HG02870 (cell line): ENCODE measurements at regions not wholly inside any gene's neighbourhood (a gene's known extent, or its start where the extent isn't known, plus 50 kb on each side); places are given as distances from the start of the nearest gene placed in this dataset.

Experiments
- ATAC-seq: cut with Tn5 transposase; IDR thresholded peaks from one replicate; pipeline ENCODE4 v1.9.1; 2021; ENCODE audit warnings: mild to moderate bottlenecking, moderate library complexity; ENCODE audit not compliant: unreplicated experiment

- no peak for ATAC-seq
These were observed 146.5 kb downstream of the SYK start for GRCh38 chr9:90948156-90948555.

DNA sequence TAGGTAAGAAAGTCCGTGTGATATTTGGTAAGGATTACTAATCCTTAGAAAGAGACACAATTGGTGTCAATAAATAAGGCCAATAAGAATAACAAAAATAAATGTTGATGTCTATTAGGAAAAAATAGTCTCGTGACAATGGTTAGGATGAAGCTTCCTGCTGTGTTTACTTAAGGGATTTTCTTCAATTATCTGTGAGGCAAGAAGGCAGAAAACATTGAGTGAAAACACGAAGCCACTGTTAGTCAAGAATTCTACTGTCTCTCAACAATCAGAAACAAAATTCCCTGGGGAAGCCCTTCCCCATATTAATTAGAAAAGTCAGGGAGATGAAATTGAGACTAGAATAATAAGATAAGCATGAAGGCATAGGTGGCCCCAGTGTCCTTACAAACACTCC lies 149.0 kb downstream of the SYK start:
- no peak for ATAC-seq

- no peak for ATAC-seq
These were observed 151.6 kb downstream of the SYK start for GRCh38 chr9:90953200-90953599.

GRCh38 chr9:90953805-90954204 lies 152.2 kb downstream of the SYK start:
- ATAC-seq = no peak

- no peak for ATAC-seq
These were observed 154.6 kb downstream of the SYK start for GRCh38 chr9:90956026-90956810.

DNA sequence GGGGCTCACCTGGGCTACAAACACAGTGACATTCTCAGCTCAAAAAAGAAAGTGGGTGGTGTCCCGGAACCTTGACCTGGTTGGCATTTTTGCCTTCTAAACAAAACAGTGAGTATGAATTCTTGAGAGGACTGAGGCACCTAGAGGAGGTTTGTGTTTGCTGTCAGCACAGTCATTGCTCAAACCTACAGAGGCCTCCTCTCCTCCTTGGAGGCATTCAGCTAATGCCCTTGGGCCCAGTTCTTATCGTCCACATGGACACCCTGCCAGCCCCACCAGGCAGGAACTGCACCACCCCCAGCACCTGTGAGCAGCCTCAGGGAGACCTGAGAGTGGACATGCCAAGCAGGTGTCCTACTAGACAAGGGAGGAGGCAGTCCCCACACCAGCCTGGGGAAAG lies 156.7 kb downstream of the SYK start:
- ATAC-seq = no peak

DNA sequence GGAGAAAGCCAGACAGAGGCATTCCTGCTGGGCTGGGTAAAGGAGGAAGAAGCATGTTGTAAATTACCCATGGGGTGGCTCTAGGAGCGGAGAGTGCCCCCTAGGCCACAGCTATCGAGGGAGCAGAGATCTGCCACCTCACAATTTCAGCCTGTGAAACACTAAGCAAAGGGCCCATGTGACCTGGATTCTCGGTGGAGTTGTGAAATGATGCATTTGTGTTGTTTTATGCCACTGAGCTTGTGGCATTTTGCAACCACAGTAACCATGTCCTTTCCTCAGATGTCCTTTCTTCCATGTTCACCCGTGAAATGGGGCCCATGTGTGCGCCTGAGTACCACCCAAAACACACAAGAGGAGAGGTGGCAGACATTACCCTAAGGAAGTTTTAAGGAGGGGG lies 159.3 kb downstream of the SYK start:
- no peak for ATAC-seq

DNA sequence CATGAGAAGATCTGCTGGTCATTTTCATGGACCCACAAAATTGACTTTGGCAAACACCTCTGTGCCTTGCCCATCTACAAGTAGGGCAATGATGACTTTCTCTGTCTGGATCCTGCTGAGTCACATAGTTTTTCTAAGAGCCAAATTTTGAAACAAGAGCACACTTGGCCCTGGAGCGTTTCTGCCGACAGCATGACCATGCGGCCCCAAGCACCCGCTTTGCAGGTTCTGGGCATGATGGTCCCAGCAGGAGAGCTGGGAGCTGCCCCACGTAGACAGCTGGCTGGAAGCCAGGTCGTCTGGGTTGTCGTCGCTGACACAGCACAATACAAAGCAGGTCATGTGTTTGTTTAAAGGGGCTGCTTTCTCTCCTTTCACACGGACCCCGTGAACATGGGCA lies 159.8 kb downstream of the SYK start:
- ATAC-seq = no peak

- no peak for ATAC-seq
These were observed 162.7 kb downstream of the SYK start for GRCh38 chr9:90964101-90965020.

DNA sequence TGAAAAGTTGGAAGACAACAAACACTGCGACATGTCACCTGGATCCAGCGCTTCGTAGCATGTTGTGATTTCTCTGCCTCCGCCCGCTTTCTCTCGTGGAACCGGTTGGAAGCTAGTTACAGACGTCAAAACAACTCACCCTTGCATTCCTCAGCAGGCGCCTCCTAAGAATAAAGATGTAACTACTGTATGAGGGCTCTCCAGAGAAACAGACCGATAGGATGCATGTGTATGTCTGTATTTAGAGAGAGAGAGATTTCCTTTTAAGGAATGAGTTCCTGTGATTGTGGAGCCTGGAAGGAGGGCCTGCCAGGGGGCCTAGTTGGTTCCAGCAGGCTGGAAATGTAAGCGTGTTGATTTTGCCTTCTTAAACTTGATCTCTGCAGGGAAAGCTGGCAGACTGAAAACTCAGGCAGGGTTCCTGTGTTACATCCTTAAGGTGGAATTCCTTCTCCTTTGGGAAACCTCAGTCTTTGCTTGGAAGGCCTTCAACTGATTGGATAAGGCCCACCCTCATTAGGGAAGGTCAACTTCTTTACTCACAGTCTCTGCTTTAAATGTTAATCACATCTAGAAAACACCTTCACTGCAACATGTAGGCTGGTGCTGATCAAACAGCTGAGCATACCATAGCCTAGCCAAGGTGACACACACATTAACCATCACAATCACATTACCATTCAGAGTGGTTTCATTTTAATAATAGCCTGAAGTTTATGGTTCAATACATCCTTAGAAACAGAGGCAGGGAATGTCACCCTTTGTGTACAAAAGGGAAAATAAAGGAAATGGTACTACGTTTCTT lies 163.8 kb downstream of the SYK start:
- ATAC-seq = no peak

DNA sequence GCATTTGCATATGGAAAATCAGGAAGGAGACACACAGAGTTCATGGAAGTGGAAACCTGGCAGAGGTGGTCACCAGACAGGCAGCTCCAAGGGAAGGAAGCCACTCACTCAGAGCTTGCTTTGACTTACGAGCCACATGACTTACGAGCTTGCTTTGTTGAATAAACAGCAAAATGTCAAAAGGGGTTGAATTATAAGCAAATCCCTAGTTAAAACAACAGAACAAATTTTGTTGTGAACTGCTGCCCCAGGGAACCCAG lies 164.3 kb downstream of the SYK start:
- ATAC-seq = no peak

DNA sequence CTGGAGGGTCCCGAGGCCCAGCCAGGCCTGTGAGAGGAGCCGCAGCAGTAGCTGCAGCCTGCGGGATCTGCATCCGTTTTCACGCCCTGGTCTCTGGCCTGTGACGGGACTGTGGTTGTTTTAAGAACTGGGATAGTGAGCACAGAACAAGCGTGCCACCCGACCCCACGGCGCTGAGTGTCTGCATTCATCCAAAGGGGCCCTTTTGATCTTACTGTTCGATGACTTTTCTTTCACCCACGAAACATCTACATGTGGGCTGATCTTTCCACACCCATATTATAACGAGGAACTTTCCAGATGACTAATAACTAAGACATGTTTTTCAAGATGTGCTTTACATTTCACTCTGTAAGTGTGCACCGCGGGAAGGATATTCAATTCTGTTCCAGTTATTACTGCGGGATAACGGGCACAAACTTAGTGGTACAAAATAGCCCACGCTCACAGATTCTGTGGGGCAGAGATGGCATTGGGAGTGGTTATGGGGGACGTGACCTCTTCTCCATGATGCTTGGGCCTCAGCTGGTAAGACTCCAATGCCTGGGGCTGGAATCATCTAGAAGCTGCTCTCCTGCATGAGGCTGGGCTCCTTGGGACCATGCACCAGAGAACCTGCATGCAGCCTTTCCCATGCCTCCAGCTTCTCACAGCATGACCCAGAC lies 165.0 kb downstream of the SYK start:
- no peak for ATAC-seq

DNA sequence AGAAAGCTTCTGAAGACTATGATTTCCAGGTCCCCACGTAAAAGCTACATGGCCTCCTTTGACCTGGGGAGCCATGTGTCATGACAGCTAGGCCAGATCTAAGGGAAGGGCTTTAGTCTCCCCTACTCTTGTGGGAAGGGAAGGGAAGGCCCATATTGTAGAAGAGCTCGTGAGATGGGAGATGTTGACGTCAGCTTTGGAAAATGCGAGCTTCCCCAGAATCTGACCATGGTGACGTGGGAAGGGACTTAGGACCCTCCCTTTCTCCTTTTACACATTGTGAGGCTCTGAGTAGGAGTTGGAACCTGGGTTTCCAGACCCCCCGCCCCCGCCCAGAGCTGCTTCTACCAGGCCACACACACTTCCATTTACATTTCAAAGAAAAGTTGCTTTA lies 165.5 kb downstream of the SYK start:
- no peak for ATAC-seq

DNA sequence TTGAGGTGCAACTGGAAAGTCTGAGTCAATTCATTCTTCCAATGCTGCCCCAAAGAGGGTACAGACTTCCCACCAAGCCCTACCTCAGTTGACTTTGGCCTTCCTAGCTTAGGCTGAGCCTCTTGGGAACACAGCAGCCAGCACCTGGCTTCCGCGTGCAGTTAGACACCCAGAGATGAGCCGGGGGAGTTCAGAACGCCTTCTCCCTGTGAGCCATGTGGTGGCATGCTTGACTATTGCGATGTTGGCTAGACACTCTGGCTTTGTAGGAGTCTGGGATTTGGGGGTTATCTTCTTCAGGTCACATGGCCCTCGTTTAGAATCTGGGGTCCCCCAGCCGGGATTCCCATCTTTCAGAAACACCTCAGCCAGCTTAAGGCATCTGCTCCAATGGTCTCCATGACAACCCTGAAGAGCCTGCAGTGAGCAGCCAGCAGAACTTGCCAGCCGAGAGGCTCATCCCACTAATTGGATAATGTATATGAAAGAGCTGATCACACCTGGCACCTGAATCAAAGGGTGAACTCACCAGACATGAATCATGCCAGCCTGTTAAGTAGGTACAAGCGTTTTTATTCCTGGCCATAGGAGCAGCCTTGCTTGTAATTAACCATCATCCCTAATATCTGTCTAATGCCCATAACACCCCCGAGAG lies 167.5 kb downstream of the SYK start:
- ATAC-seq = no peak

GRCh38 chr9:90970608-90971007 lies 169.0 kb downstream of the SYK start:
- ATAC-seq = no peak

DNA sequence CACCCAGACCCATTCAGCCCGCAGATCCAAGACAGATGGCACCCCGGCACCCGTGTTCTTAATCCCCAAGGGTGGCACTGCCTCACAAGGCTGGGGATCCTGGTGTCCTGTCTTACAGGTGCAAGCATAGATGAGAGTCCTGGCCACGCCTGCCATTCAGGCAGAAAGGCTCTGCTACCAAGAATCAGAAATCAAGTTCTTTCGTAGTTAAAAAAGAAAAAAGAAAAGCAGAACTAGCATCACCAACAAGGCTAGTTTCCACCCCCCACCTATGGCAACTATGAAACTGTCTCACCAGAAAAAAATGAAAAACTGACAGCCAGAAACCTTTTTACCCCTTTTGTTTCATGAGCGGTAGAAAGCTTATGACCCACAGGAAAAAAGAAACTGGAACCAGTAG lies 170.4 kb downstream of the SYK start:
- peak; percentile 67 for ATAC-seq

DNA sequence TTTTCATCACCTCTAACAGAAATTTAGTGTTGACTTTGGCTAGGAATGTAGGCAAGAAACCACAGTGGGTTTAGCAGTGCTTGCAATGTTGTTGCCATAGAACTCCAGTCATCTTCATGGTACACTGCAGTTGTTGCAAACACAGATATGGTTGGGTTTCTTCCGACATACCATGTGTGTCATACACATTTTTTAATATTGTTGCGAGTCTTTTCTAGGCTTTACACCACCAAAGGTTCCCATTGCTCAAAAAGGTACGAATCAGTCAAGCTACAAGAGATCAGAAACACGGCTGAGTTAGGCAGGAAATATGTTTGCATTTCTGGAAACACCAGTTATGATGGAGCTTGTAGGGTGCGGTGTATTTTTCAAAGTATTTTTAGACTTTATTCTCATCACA lies 172.4 kb downstream of the SYK start:
- no peak for ATAC-seq

- ATAC-seq = no peak
These were observed 173.1 kb downstream of the SYK start for GRCh38 chr9:90974643-90975245.

DNA sequence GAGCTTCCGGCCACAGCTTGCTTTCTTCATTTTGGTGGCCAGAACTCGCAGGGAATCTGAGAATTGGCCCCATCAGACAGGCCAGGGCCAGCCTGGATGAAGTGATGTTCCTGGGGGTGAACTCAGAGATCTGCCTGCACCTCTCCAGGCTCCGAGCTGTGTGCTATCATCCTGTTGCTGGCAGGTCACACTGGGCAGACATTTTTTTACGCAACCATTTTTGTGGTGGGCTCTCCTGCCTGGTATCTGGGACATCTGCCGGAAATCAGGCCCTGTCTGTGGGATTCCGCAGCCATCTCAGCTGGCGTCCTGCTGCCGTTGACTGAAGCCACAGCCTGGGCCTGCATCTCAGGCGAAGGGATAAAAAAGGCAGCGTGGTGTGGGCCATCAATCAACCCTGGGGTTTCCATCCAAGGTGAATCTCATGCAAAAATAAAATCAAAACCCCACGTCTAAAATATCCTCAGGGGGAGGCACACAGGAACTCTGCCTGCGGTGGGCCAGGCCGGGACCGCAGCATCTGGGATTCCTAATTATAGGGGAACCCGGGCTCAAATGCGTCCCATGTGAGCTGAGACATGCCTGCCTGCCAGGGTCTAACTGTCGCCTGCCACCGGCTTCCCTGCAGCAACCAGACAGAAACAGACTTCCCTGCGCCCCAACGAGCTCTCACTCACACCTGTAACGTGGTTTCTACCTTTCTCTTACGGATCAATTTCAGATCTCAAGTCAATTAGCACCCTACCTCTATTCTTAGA lies 174.3 kb downstream of the SYK start:
- ATAC-seq = no peak
